GM23248 (cell line): ENCODE measurements at regions not wholly inside any gene's neighbourhood (a gene's known extent, or its start where the extent isn't known, plus 50 kb on each side); places are given as distances from the start of the nearest gene placed in this dataset.

Experiments used
- EZH2 ChIP-seq: fragments of 200-600 bp; sonication (generic); IDR thresholded peaks from 2 replicates; pipeline ENCODE4 v1.6.1; 2018; ENCODE audit warnings: antibody characterized with exemption, mild to moderate bottlenecking; ENCODE audit not compliant: insufficient read depth, poor library complexity, severe bottlenecking
- EZH2phosphoT487 ChIP-seq: fragments of 200-600 bp; sonication (generic); IDR thresholded peaks from 2 replicates; pipeline ENCODE4 v1.6.1; 2018; ENCODE audit warnings: antibody characterized with exemption, moderate library complexity, mild to moderate bottlenecking, low read depth; ENCODE audit not compliant: insufficient read depth

DNA sequence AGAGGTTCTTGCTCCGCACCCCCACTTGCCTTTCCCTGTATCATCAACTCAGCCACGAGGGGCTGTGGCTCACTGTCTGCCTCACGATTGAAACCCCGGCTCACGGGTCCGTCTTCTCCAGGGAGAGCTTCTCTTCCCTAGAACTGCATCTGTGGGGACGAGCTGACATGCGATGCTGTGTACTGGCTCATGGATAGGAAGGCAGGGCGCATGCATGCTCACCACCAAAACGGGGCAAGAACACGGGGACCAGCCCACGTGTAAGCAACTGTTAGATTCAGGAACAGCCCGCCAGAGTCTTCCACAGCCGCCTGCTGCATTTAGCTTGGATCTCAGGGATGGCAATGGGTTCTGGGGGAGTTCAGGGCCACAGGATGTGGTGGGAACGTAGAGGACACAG, 275.9 kb upstream of the CDH4 start:
- TF ChIP-seq EZH2 (no peak), EZH2phosphoT487 (no peak)
